Thyroid gland (tissue), 4 donors: ENCODE measurements at regions not wholly inside any gene's neighbourhood (a gene's known extent, or its start where the extent isn't known, plus 50 kb on each side); places are given as distances from the start of the nearest gene placed in this dataset.

Source experiments
- CTCF ChIP-seq, 6 experiments: fragments of 200-600 bp in 3 of 6; fragments of 450-650 bp in 3 of 6; sonication (generic) in 3 of 6; IDR thresholded peaks; one replicate each; pipeline ENCODE4 v1.5.1; 2016 to 2019; ENCODE audit warnings: antibody characterized with exemption in 6 of 6, mild to moderate bottlenecking in 2 of 6, inconsistent platforms in 1 of 6, moderate library complexity in 1 of 6
- POLR2A ChIP-seq, 2 donors: fragments of 450-650 bp; IDR thresholded peaks; one replicate each; pipeline ENCODE4 v1.6.1; 2017; ENCODE audit warnings: antibody characterized with exemption in 2 of 2, mild to moderate bottlenecking in 2 of 2, moderate library complexity in 1 of 2

- no peak for TF ChIP-seq CTCF (IDR thresholded peaks at IDR 0.05)
- TF ChIP-seq POLR2A (IDR thresholded peaks at IDR 0.05), result no peak
Observed at GRCh38 chr21:15453261-15453660, 276.5 kb upstream of the USP25 start.
